ENCODE measurements at regions not wholly inside any gene's neighbourhood (a gene's known extent, or its start where the extent isn't known, plus 50 kb on each side); places are given as distances from the start of the nearest gene placed in this dataset.

- no peak overlapping the region for H3K27ac ChIP-seq (ENCODE audit: extremely low read length, insufficient read depth, low read length)
- ATAC-seq = no peak
- H3K36me3 ChIP-seq (replicated peaks in 1 of 2; ENCODE audit: control insufficient read depth in 1 of 2, insufficient read depth in 2 of 2, low read length in 2 of 2) = no peaks in the 10 kb centered on the region
- H3K4me1 ChIP-seq (ENCODE audit: insufficient read depth, low read length) = no peaks in the 10 kb centered on the region
- no TSS peak for BruUV-seq (replicated peaks)
- FAIRE-seq = no peak
- 31% methylated on average over 3 of the region's 3 CpGs for WGBS (ENCODE audit: low lambda C conversion rate)
- in situ Hi-C loops (cut with HindIII; ENCODE audit: extremely low pct_ligation_motif_present, low pct_unique_long_range_greater_than_20kb) = no loop called here
- H3K79me2 ChIP-seq (ENCODE audit: insufficient read depth, low read length) = no peaks in the 10 kb centered on the region
- CTCF ChIA-PET (ENCODE audit: low intra/inter-chr PET ratio, low total read pairs) = no interaction called here
- no peak overlapping the region for H3K4me2 ChIP-seq (ENCODE audit: low read depth, low read length)
- no peak overlapping the region for H3K4me3 ChIP-seq (replicated peaks in 1 of 3; ENCODE audit: insufficient read depth in 1 of 3, low read depth in 2 of 3, low read length in 3 of 3)
- intact Hi-C loops (cut with micrococcal nuclease; ENCODE audit: unreplicated experiment) = no loop called here
- TF ChIP-seq POLR2A (IDR thresholded peaks at IDR 0.05; ENCODE audit: insufficient read depth in 1 of 2, low read depth in 2 of 2, low read length in 2 of 2) (no peak), SMARCE1 (IDR thresholded peaks at IDR 0.05; ENCODE audit: borderline replicate concordance) (no peak), ZNF367 (CRISPR knock-in tag; IDR thresholded peaks at IDR 0.05; ENCODE audit: borderline replicate concordance) (no peak), NFIC (IDR thresholded peaks at IDR 0.05; ENCODE audit: low read length) (no peak), ZNF558 (CRISPR knock-in tag; IDR thresholded peaks at IDR 0.05; ENCODE audit: borderline replicate concordance) (no peak), ZNF704 (CRISPR knock-in tag; IDR thresholded peaks at IDR 0.05; ENCODE audit: borderline replicate concordance) (no peak), HNRNPK (IDR thresholded peaks at IDR 0.05; ENCODE audit: low read depth, low read length, poor library complexity, severe bottlenecking) (no peak), PBX2 (CRISPR knock-in tag; IDR thresholded peaks at IDR 0.05) (no peak), ZBTB44 (CRISPR knock-in tag; IDR thresholded peaks at IDR 0.05) (no peak), ZFP36L2 (CRISPR knock-in tag; IDR thresholded peaks at IDR 0.05) (no peak), NR2F2 (IDR thresholded peaks at IDR 0.05; ENCODE audit: borderline replicate concordance, low read depth) (no peak), KAT8 (CRISPR knock-in tag; IDR thresholded peaks at IDR 0.05) (no peak), AKAP8 (CRISPR knock-in tag; IDR thresholded peaks at IDR 0.05) (no peak), KDM6A (CRISPR knock-in tag; IDR thresholded peaks at IDR 0.05; ENCODE audit: low read depth) (no peak)
- H3K9ac ChIP-seq (ENCODE audit: insufficient read depth, low read depth, low read length) = no peak overlapping the region
- no peaks in the 10 kb centered on the region for H3K27me3 ChIP-seq (ENCODE audit: control insufficient read depth in 1 of 2, insufficient read depth in 2 of 2, low read length in 2 of 2)
- no peak overlapping the region for H2AFZ ChIP-seq (ENCODE audit: low read length)
- H4K20me1 ChIP-seq (ENCODE audit: insufficient read depth, low read length) = no peaks in the 10 kb centered on the region
- POLR2A ChIA-PET = no interaction called here
- no peaks in the 10 kb centered on the region for H3K9me3 ChIP-seq (ENCODE audit: low read length)
- DNase-seq (ENCODE audit: low spot score) = no peak
Measured at GRCh38 chr6:115665310-115665709, 395.4 kb downstream of the FRK start.

Measured in HepG2 (cell line).